CD4-positive, alpha-beta T cell (primary cell): ENCODE measurements at regions not wholly inside any gene's neighbourhood (a gene's known extent, or its start where the extent isn't known, plus 50 kb on each side); places are given as distances from the start of the nearest gene placed in this dataset.

Experiments used
- ATAC-seq: fragments of 200-7000 bp; cut with Tn5 transposase; one replicate; pipeline ENCODE4 v1.10.0; 2022; ENCODE audit warnings: mild to moderate bottlenecking; ENCODE audit not compliant: poor library complexity
- CTCF ChIA-PET: fragments of 350-600 bp; sonication (Branson Sonifier 250); formaldehyde crosslinking; loops from one replicate; lab custom pipeline; 2021; ENCODE audit warnings: antibody characterized with exemption, inconsistent platforms; lab: Charles Lee
- POLR2A ChIA-PET: fragments of 350-600 bp; sonication (Branson Sonifier 250); formaldehyde crosslinking; loops from one replicate; lab custom pipeline; 2021; ENCODE audit warnings: antibody characterized with exemption, inconsistent platforms; lab: Charles Lee
- DNase-seq, 14 experiments: peaks; one replicate each; pipeline ENCODE4 v3.0.0-alpha.2; 2013 to 2020; ENCODE audit warnings: mixed read lengths in 2 of 14
- H3K27ac ChIP-seq, 2 donors: one replicate each; pipeline versions ENCODE4 v1.5.1 to v1.7.0; 2013; ENCODE audit warnings: low read length in 2 of 2, low read depth in 1 of 2, mild to moderate bottlenecking in 1 of 2
- H3K27me3 ChIP-seq, 2 experiments: 1 replicate in 1 of 2; 2 replicates in 1 of 2; pipeline versions ENCODE4 v1.6.1 to v1.7.0; 2013; ENCODE audit warnings: low read length in 2 of 2, control low read depth in 1 of 2, mild to moderate bottlenecking in 1 of 2, moderate library complexity in 1 of 2; ENCODE audit not compliant: insufficient read depth in 2 of 2, control insufficient read depth in 1 of 2
- H3K36me3 ChIP-seq: one replicate; pipeline ENCODE4 v1.6.1; 2013; ENCODE audit warnings: low read length, control low read depth; ENCODE audit not compliant: insufficient read depth
- H3K4me1 ChIP-seq: one replicate; pipeline ENCODE4 v1.6.1; 2013; ENCODE audit warnings: low read length, control low read depth; ENCODE audit not compliant: insufficient read depth
- H3K4me3 ChIP-seq: one replicate; pipeline ENCODE4 v1.5.1; 2013; ENCODE audit warnings: mild to moderate bottlenecking, low read length, moderate library complexity
- H3K9me3 ChIP-seq, 2 experiments: 1 replicate in 1 of 2; 2 replicates in 1 of 2; pipeline versions ENCODE4 v1.6.1 to v1.7.0; 2013; ENCODE audit warnings: low read length in 2 of 2, mild to moderate bottlenecking in 2 of 2, control low read depth in 1 of 2, moderate library complexity in 1 of 2; ENCODE audit not compliant: control insufficient read depth in 1 of 2, insufficient read depth in 1 of 2
- H3K27ac Mint-ChIP-seq: one replicate; pipeline ENCODE4 v1.8.0; 2020; ENCODE audit warnings: mixed read lengths
- H3K27me3 Mint-ChIP-seq: one replicate; pipeline ENCODE4 v1.8.0; 2021; ENCODE audit warnings: mixed read lengths
- H3K36me3 Mint-ChIP-seq: one replicate; pipeline ENCODE4 v1.8.0; 2021; ENCODE audit warnings: low read depth, mixed read lengths
- H3K4me1 Mint-ChIP-seq: one replicate; pipeline ENCODE4 v1.8.0; 2021; ENCODE audit warnings: low read depth, mixed read lengths
- H3K4me3 Mint-ChIP-seq: one replicate; pipeline ENCODE4 v1.8.0; 2020; ENCODE audit warnings: mild to moderate bottlenecking, mixed read lengths
- H3K9me3 Mint-ChIP-seq: one replicate; pipeline ENCODE4 v1.8.0; 2020; ENCODE audit warnings: mixed read lengths
- intact Hi-C, 2 experiments: fragments of 100-400 bp; cut with DNase I in 1 of 2; cut with micrococcal nuclease in 1 of 2; formaldehyde crosslinking; loops; one replicate each; pipeline versions ENCODE4 v1.15.1 to v1.9.0; 2023 to 2025; cut with DNase I, micrococcal nuclease
- TF ChIP-seq, protein P1 (sequence below): fragments of 200-600 bp; IDR thresholded peaks from one replicate; pipeline ENCODE4 v1.8.0; 2022; ENCODE audit warnings: antibody characterized with exemption, mild to moderate bottlenecking

DNA sequence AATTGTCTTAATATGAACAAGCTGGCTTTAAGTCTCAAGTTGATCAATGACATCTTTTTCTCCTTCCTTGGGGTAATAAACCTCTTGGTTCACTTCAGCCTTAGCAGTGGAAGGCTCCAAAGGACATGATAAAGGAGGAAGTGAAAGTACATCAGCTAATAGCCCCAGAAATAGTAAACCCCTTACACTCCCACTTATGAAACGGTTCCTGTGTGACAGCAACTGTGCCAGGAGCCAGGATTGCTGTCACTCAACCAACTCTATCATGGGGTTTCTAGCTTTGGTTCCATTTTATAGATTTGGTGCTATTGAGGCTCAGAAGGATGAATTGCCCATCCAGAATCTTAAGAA is 216.7 kb downstream of the ABHD5 start:
- H3K36me3 ChIP-seq, result no peaks in the 10 kb centered on the region
- ATAC-seq, result no peak
- Mint-ChIP-seq H3K9me3 (no peaks in the 10 kb centered on the region), H3K27me3 (peaks cover 7% of the 10 kb centered on the region), H3K27ac (no peak overlapping the region), H3K4me3 (no peak overlapping the region), H3K36me3 (no peaks in the 10 kb centered on the region), H3K4me1 (no peaks in the 10 kb centered on the region)
- ChIA-PET CTCF (no interaction called here), POLR2A (no interaction called here)
- TF ChIP-seq, protein P1, sequence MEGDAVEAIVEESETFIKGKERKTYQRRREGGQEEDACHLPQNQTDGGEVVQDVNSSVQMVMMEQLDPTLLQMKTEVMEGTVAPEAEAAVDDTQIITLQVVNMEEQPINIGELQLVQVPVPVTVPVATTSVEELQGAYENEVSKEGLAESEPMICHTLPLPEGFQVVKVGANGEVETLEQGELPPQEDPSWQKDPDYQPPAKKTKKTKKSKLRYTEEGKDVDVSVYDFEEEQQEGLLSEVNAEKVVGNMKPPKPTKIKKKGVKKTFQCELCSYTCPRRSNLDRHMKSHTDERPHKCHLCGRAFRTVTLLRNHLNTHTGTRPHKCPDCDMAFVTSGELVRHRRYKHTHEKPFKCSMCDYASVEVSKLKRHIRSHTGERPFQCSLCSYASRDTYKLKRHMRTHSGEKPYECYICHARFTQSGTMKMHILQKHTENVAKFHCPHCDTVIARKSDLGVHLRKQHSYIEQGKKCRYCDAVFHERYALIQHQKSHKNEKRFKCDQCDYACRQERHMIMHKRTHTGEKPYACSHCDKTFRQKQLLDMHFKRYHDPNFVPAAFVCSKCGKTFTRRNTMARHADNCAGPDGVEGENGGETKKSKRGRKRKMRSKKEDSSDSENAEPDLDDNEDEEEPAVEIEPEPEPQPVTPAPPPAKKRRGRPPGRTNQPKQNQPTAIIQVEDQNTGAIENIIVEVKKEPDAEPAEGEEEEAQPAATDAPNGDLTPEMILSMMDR, result no peak
- peaks cover 0 to 4% of the 10 kb centered on the region in 2 experiments for H3K27me3 ChIP-seq
- H3K27ac ChIP-seq, result no peak overlapping the region
- no peaks in the 10 kb centered on the region for H3K4me1 ChIP-seq
- H3K9me3 ChIP-seq, result no peaks in the 10 kb centered on the region
- intact Hi-C loops, result no loop called here
- no peak for DNase-seq
- no peak overlapping the region for H3K4me3 ChIP-seq

- POLR2A ChIA-PET, result no interaction called here
- Histone ChIP-seq H3K4me1 (no peaks in the 10 kb centered on the region), H3K9me3 (no peaks in the 10 kb centered on the region), H3K27ac (no peak overlapping the region), H3K36me3 (no peaks in the 10 kb centered on the region), H3K4me3 (no peak overlapping the region), H3K27me3 (peaks cover 0 to 4% of the 10 kb centered on the region in 2 experiments)
- Mint-ChIP-seq H3K27me3 (peaks cover 6% of the 10 kb centered on the region), H3K4me3 (no peak overlapping the region), H3K36me3 (no peaks in the 10 kb centered on the region), H3K4me1 (no peaks in the 10 kb centered on the region), H3K27ac (no peak overlapping the region), H3K9me3 (no peaks in the 10 kb centered on the region)
- ATAC-seq, result no peak
- TF ChIP-seq, protein P1, result no peak
- no peak for DNase-seq
- intact Hi-C loops, result no loop called here
- CTCF ChIA-PET, result no interaction called here
These were observed 217.7 kb downstream of the ABHD5 start for GRCh38 chr3:43908456-43908855.

GRCh38 chr3:43909149-43909548 is 218.4 kb downstream of the ABHD5 start:
- Histone ChIP-seq H3K4me3 (no peak overlapping the region), H3K36me3 (no peaks in the 10 kb centered on the region), H3K4me1 (no peaks in the 10 kb centered on the region), H3K27ac (no peak overlapping the region), H3K9me3 (no peaks in the 10 kb centered on the region), H3K27me3 (peaks cover 2 to 4% of the 10 kb centered on the region in 2 experiments)
- H3K27me3 Mint-ChIP-seq, result peaks cover 6% of the 10 kb centered on the region
- no peaks in the 10 kb centered on the region for H3K9me3 Mint-ChIP-seq
- H3K4me3 Mint-ChIP-seq, result no peak overlapping the region
- H3K36me3 Mint-ChIP-seq, result no peaks in the 10 kb centered on the region
- no peak for ATAC-seq
- DNase-seq, result no peak
- H3K4me1 Mint-ChIP-seq, result no peaks in the 10 kb centered on the region
- CTCF ChIA-PET, result no interaction called here
- POLR2A ChIA-PET, result no interaction called here
- intact Hi-C loops, result no loop called here
- no peak overlapping the region for H3K27ac Mint-ChIP-seq
- TF ChIP-seq, protein P1, result no peak
